ENCODE measurements at regions not wholly inside any gene's neighbourhood (a gene's known extent, or its start where the extent isn't known, plus 50 kb on each side); places are given as distances from the start of the nearest gene placed in this dataset.
"Not testable (repeated sequence)": the region's sequence is repeated elsewhere in the genome, so short reads cannot be mapped to it uniquely, and the experiment has no call there.

- no peak for DNase-seq
Measured at GRCh38 chr12:40431169-40431568, 206.4 kb downstream of the LRRK2 start.

- DNase-seq, result no peak
Measured at GRCh38 chr12:40435251-40435650, 210.5 kb downstream of the LRRK2 start.

- DNase-seq, result no peak
Measured at GRCh38 chr12:40435951-40436350, 211.2 kb downstream of the LRRK2 start.

GRCh38 chr12:40436564-40436963 lies 211.8 kb downstream of the LRRK2 start:
- DNase-seq, result no peak

- DNase-seq, result no peak
Measured at GRCh38 chr12:40439771-40440492, 215.1 kb downstream of the LRRK2 start.

GRCh38 chr12:40444174-40444573 lies 219.4 kb downstream of the LRRK2 start:
- DNase-seq, result no peak

GRCh38 chr12:40446385-40446784 lies 221.6 kb downstream of the LRRK2 start:
- DNase-seq, result peak in 1 of 2 donors; percentile 21

- DNase-seq, result not testable (repeated sequence)
Measured at GRCh38 chr12:40448523-40448922, 223.7 kb downstream of the LRRK2 start.

GRCh38 chr12:40451661-40452060 lies 226.9 kb downstream of the LRRK2 start:
- DNase-seq, result no peak

- no peak for DNase-seq
Measured at GRCh38 chr12:40464121-40464520, 228.1 kb upstream of the CNTN1 start.

GRCh38 chr12:40469736-40470135 lies 222.5 kb upstream of the CNTN1 start:
- DNase-seq, result no peak

- no peak for DNase-seq
Measured at GRCh38 chr12:40473962-40474361, 218.3 kb upstream of the CNTN1 start.

GRCh38 chr12:40474630-40475029 lies 217.6 kb upstream of the CNTN1 start:
- no peak for DNase-seq

- no peak for DNase-seq
Measured at GRCh38 chr12:40499856-40500255, 192.4 kb upstream of the CNTN1 start.

- no peak for DNase-seq
Measured at GRCh38 chr12:40502322-40502721, 189.9 kb upstream of the CNTN1 start.

GRCh38 chr12:40505327-40505726 lies 186.9 kb upstream of the CNTN1 start:
- no peak for DNase-seq

- no peak for DNase-seq
Measured at GRCh38 chr12:40508421-40508820, 183.8 kb upstream of the CNTN1 start.

- no peak for DNase-seq
Measured at GRCh38 chr12:40511341-40511740, 180.9 kb upstream of the CNTN1 start.

GRCh38 chr12:40515041-40515816 lies 177.0 kb upstream of the CNTN1 start:
- peak; percentile 16 to 39 for DNase-seq

GRCh38 chr12:40522837-40523236 lies 169.4 kb upstream of the CNTN1 start:
- no peak for DNase-seq

- peak in 1 of 2 donors; percentile 19 for DNase-seq
Measured at GRCh38 chr12:40525054-40525453, 167.2 kb upstream of the CNTN1 start.

GRCh38 chr12:40534828-40535227 lies 157.4 kb upstream of the CNTN1 start:
- DNase-seq, result no peak

- no peak for DNase-seq
Measured at GRCh38 chr12:40551466-40551865, 140.8 kb upstream of the CNTN1 start.

- DNase-seq, result no peak
Measured at GRCh38 chr12:40552868-40553267, 139.4 kb upstream of the CNTN1 start.

Measured in inflammatory macrophage treated with lipopolysaccharide for 1 hour (primary cell).